GM18507 (cell line): ENCODE measurements at regions not wholly inside any gene's neighbourhood (a gene's known extent, or its start where the extent isn't known, plus 50 kb on each side); places are given as distances from the start of the nearest gene placed in this dataset.
"Not testable (repeated sequence)": the region's sequence is repeated elsewhere in the genome, so short reads cannot be mapped to it uniquely, and the experiment has no call there.

ENCODE experiments used
- DNase-seq: peaks from one replicate; pipeline ENCODE4 v3.0.0; 2011; ENCODE audit warnings: low read depth; ENCODE audit not compliant: insufficient read length; ENCODE audit errors: extremely low spot score
- FAIRE-seq: peaks from 2 replicates; lab custom pipeline; 2011; peaks lifted over from hg19 to GRCh38; lab: Jason Lieb, UNC

DNA sequence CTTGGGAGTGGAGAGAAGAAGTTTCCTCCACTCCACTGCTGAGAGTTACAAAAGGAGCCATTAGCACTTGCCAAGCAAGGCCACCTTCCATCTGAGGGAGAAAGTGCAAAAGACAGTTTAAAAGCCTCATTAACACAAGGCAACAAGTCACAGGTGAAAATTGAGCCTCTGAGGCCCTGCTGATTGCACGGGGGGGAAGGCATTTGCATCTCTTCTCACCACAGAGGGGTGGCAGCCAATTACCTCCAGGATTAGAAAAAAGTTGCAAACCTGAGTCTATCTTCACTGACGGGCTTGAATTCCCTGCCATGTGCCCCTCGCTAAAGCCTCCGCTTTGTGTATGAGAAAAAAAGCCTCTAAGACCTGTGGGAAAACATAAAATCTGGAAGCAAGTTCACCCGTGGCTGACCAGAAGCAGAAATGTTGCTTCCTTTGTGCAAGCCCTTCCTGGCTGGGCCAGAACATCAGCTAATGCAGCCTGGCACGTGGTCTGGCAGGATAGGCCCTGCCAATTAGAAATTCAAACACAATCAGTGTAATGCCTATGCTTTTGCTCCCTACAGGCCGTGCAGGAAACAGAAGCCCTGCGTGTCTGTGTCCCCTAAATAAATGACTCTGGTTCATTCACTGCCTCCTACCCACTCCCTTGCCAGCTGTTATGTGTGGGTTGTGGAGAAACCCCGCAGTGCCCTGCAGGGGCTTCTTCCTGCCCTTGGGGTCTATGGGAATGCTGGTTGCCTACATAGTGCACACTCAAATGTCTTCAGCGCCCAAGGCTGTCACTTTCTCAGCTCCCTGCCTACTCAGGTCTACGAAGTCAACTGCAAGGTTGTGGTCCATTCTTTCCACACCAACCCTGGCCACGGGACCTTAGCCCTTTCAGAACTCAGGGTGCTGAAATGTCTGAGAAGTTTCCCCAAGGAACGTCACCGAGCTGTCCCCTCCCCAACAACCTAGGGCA is 150.2 kb downstream of the UQCRFS1 start:
- no peak for FAIRE-seq

DNA sequence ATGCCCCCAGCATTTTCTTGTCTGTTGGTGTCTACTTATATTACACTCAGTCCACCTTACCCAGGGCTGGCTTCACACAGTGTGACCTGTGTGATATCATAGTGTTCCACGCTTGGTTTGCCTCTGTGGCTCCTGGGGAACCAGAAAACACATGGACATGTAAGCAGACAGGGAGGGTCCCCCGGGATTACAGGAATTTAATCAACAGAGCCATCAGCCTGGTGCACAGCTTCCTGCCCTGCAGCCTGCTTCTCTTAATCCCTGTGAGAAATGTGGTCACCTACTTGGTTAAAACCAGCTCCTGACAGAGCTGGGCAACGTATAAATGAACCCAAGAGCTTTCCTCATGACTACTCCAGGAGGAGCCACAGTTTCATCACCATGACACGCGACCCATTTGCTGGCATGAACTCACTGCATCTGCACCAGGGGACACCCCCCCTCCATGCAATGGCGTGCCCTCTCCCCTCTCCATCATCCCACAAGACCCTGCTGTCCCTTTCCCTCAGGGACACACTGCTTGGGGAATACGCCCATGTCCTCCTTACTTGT is 152.1 kb downstream of the UQCRFS1 start:
- no peak for FAIRE-seq
- DNase-seq = no peak

More for the DNA sequence above, 150.2 kb downstream of the UQCRFS1 start:
- DNase-seq = no peak

DNA sequence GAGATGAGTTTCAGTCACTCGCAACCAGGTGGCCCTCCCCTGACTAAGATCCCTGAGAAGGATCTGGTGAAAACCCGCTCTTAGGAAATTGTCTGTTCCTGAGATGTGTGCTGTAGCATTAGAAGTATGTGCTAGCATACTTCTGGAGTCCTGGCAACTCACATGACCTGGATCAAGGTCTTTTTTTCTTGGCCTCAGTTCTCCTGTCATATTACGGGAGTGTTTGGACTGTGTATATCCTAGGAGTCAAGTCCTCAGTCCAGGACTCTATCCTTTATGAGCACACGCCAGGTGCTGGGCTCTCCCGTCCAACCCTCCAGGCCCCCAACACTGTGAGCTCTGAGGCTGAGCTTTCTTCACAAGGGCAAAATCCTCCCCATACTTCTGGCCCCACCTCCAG is 156.4 kb downstream of the UQCRFS1 start:
- DNase-seq = no peak
- FAIRE-seq = no peak

DNA sequence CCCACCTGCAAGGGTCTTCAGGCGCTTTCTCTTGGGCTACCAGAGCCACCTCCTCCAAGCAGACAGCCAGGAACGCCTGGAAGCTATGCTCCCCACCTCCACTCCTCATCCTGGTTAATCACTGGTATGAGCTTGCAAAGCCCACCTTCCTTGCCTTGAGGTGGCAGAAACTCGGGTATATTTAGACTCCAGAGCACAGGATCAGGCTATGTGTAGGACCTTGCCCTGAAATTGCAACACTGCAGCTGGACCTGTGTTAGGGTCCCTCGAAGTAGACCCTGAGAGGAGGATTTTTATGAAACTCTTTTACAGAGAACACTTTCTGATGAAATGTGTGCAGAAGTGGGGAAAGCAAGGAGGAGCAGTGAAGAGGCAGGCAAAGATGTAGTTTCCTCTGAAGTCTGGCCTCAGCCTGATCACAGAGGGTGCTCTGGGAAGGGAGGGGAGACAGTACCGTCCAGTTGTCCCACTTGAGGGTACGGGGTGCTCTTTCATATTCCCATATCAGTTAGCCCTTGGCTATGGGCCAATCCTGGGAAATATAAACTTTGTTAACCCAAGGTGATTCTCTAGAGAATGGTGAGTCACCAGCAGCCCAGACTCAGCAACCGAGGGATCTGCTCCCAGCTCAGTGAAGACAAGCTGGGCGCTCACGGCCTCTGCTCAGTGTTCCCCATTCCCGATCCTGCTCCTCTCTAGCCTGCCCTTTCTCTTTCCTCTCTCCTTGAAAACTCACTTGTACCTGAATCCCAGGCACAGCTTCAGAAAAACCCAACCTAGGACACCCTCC is 157.9 kb downstream of the UQCRFS1 start:
- FAIRE-seq (no peak), DNase-seq (no peak)

DNA sequence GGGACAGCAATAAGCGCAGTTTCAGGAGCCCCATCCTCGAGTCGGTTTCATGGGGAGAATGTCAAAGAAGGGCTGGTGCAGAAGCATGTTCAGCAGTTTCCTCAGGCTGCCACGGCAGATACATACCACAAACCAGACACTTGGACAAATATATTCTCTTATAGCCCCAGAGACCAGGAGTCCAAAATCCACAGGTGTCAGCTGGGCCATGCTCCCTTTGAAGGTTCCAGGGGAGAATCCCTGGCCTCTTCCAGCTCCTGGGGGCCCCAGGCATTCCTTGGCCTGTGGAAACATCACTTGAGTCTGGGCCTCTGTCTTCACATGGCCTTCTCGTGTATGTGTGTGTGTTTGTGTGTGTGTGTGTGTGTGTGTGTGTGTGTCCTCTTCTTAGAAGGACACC is 164.1 kb downstream of the UQCRFS1 start:
- DNase-seq (no peak), FAIRE-seq (no peak)

DNA sequence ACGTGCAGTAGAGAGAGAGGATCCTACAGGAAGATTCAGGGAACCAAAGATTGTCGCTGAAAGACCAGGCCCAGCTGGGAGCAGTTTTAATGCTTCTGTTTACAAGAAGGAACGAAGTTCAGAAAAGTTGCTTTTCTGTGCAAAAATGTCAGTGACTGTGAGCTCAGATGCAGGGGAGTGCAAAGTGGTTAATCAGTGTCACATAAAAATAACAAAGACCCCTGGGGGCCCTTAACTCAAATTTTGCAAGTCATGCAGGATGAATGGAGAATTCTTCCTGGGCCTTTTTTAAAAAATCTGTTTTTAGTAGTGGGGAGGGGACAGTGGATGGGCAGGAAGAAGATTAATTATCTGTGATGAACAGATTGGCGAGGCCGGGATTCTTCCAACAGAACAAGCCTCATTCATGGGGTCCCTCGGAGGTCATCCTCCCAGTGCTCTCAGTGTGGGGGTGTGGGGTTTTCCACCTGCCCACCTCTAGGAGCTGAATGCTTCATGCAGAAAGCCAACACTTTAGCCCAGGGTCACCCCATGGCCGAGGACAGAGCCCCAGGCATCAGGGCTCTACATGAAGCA is 167.2 kb downstream of the UQCRFS1 start:
- DNase-seq = no peak
- FAIRE-seq = no peak

DNA sequence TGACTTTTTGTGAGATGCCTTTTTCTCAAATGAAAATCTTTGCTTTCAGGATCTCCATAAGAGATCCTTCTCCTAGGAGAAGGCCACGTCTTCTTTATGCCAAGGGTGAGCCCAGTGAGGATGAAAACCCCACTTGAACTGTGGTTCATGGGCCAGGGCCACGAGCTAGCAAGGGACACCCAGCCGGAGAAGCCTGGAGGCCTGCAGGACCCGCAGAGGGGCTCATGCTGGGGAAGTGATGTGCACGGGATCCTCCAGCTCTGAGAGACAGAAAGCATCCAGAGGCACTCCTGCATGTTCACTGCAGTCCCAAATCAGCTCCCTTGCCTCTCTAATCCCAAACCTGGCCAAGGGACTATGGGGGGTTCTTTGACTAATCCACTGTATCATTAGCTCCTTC is 168.9 kb downstream of the UQCRFS1 start:
- no peak for FAIRE-seq
- no peak for DNase-seq

DNA sequence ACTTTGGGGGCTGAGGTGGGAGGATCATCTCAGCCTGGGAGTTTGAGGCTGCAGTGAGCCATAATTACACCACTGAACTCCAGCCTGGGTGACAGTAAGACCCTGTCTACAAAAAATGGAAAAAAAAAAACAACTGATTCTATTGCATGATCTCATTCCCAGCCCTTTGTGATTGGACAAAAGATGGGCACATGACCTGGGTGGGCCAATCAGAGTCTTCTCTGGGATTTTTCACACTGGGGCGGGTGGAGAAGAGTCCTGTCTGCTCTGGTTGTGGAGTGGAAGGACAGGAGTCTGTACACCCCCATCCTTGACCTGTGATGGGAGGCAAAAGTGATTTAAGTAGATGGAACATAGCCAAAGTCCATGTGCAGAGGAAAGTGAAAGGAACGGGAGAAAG is 170.5 kb downstream of the UQCRFS1 start:
- FAIRE-seq = no peak
- DNase-seq = no peak

DNA sequence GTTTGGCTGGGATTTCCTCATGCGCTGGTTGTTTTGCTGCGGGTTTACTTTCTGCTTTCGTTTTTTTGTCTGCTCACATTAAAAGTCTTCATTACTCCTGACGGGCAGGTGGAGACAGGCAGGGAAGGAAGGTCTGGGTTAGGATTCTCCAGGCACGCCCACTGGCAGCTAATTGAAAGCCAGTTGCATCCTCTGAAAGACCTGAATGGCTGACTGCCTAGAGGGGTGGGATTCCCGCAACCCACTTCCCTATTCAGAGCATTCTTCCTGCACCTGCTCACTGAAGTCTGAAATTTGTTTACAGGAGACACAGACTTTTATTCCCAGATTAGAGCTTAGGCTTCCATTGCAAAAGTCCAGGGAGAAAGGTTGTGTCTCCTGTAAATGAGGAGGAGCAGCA is 172.0 kb downstream of the UQCRFS1 start:
- DNase-seq = no peak
- FAIRE-seq = no peak

DNA sequence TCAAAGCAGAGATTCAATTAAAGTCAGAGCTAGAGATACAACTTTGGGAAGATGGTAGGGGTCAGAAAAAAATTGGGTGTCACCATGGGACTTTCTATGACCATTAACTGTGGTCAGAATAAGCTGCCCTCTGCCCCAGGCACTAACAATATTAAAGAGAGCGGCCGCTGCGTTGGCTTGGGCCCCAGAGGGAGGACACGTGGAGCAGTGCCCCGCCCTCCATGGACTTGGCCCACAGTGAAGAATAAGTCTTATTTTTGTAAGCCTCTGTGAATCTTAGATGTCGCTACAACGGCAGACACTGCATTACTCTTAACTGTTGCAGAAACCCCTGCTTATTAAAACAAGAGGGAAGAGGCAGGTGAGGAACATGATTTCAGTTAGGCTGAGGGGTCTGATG is 172.7 kb downstream of the UQCRFS1 start:
- no peak for DNase-seq
- no peak for FAIRE-seq

DNA sequence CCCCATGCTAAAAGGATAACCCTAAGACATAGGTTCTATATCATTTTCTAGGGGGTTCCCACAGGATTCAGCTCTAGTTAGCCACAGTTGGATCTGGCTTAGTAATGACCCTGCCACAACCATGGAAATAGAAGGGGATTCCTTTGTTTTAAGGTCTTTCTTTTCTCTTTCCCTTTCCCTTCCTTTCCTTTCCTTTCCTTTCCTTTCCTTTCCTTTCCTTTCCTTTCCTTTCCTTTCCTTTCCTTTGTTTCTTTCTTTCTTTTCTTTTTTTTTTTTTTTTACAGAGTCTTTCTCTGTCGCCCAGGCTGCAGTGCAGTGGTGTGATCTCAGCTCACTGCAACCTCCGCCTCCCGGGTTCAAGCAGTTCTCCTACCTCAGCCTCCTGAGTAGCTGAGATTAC is 173.9 kb downstream of the UQCRFS1 start:
- not testable (repeated sequence) for DNase-seq, FAIRE-seq

DNA sequence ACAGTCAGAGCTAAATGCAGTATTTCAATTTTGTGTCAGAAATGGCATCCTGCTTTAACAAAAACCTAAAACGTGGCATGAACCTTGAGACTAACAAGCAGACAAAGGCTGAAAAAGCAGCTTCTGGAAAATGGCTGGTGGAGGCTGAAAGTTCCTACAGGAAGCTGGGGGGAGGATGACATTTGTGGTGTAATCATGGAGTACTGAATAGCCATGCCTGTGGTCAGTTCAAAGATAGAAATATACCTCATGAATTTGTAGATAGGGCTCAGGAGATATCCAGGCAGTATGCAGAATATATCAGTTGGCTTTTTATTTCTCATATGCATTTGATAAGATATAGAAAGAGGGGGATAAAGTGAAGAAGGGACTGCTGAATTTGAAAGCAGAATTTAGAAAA is 181.7 kb downstream of the UQCRFS1 start:
- no peak for FAIRE-seq
- no peak for DNase-seq

DNA sequence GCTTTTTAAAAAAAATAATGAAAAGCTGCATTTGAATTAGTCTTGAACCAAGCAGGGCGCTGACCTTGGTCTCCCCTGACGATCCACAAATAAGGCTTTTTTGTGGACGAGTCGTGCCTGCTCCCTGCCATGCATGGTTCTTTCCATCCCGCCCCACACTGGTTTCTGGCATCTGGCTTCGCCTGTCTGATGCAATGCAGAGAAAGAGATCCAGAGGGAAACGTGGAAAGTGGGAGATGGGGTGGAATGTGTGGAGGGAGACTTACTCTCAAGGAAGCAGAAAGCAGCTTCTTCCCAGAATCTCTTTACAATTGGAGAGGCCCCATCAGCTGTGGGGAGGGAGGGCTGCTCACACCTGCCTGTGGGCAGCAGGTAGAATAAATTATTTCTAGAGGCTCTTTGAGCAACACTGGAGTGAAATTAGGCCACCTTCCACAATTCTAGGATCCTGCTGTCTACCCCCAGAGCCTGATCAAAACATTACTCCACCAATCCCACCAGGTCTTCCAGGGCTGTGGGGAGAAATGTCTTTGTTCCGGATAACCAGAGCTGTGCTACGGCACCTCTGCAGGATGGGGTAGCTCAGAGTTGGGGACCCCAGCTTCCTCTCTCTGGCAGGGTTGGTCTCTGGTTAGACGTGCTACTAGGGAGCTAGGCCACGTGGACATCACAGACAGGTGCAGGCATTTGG is 183.5 kb downstream of the UQCRFS1 start:
- FAIRE-seq (no peak), DNase-seq (no peak)

DNA sequence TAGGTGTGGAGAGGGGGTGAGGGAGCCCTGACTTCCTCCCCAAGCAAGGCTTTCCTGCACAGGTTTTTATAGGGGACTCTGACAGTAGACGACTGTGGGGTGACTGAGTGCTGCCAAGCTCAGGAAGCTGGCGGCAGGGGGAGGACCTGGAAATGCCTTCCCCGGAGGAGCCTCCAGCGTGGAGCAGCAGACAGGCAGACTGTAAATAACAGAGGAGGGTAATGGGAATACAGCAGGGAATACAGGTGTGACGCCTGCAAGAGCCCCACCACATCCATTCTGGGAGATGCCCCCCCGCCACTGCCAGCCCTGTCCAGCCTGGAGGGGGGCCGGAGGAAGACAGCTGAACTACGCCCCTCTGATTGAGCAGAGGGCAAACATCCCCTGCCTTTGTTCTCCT is 190.4 kb downstream of the UQCRFS1 start:
- FAIRE-seq (no peak), DNase-seq (no peak)

DNA sequence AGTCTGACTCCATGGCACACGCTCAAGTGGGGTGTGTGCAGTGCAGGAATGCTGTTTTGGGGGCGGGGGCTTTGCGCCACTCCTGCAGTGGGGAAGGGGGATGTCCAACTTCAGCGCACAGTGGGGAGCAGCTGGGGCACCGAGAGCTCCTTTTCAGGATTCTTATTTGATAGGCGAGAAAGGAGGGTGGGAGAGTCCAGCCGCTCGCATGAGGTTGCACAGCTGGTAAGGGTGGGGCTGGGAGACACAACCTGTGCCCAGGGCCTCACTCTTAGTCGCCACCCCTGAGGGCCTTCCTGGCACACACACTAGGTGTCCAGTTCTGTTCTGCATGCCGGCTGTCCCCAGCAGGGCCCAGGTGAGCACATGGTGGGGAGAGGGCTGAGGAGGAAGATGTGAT is 190.8 kb downstream of the UQCRFS1 start:
- FAIRE-seq (no peak), DNase-seq (no peak)

DNA sequence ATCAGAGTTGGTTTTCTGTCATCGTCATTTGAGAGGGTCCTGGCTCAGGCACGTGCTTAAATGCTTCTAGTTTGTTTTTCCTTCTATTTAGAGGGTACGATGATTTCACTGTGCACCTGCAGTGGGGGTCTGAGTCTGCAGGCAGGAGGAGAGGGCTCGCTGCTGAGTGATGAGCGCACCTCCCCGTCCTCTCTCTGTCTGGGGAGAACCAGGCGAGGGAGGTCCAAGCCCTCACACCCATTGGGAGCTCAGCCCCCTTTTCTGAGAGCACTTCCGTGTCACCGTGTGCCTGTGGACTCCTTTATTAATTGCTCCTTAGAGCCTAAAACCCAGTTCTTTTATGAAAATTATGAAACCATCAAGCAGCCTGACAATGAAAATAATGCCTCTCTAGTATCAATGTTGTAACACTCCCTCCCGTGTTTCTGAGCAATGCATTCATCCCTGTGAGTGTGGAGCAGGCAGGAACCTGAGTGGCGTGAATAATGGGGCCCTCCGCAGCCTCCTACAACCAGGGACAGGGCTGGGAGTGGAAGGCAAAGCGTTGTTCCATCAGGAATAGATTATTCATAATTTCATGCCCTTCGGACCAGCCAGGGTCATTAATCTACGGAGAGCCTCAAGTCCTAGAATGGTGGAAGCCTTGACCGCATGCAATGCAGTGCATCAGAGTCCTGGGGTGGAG is 191.6 kb downstream of the UQCRFS1 start:
- FAIRE-seq (no peak), DNase-seq (no peak)

DNA sequence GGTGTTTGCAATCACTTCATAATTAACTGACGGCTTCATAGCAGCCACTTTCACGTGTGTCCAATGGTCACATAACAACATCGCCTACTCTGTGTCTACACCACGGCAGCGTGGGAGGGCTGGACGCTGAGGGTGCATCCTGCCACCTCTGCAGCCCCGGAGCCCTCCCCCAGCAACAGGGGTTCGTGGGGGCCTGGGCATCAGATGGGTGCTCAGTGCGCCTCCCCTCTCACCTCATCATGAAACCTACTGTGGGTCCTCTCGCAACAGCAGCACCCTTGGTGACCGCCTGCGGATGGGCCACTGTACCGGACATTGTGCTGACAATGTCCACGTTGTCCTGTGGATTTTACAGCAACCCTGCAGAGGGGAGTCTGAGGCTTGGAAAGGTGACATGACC is 193.5 kb downstream of the UQCRFS1 start:
- DNase-seq = no peak
- FAIRE-seq = no peak

DNA sequence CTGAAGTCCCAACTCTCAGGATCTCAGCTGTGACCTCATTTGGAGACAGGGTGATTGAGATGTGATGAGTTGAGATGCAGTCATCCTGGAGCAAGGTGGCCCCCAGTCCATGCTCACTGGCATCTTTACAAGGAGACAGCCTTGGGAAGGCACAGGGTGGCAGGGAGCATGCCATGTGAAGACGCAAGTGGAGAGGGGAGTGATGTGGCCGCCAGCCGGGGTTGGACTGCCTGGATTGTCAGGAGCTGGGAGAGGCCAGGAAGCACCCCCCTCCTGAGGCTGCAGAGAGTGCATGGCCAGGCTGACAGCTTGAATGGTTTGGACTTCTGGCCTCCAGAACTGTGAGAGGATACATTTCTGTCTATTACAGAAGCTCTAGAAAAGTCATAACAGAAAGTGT is 194.4 kb downstream of the UQCRFS1 start:
- DNase-seq (no peak), FAIRE-seq (no peak)

DNA sequence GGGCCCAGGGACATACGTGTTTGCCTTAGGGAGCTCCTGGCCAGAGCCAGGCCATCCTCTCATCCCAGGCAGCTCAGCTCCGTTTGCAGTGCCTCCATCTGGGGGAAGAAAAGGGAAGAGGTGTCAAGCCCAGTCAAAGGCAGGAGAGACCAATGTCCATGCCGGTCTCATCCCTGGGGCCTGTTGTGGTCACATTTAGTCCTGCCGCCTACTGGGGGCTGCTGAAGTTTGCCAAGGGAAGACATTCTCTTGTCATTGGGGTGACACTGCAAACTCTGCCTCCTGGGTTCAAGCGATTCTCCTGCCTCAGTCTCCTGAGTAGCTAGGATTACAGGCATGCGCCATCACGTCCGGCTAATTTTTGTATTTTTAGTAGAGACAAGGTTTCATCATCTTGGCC is 195.2 kb downstream of the UQCRFS1 start:
- no peak for FAIRE-seq
- no peak for DNase-seq
